Skeletal muscle tissue (tissue), 3 donors: ENCODE measurements at regions not wholly inside any gene's neighbourhood (a gene's known extent, or its start where the extent isn't known, plus 50 kb on each side); places are given as distances from the start of the nearest gene placed in this dataset.

Source experiments
- H3K27ac ChIP-seq: one replicate; pipeline ENCODE4 v1.7.0; 2013; ENCODE audit warnings: mild to moderate bottlenecking, low read depth, low read length, inconsistent platforms
- H3K27me3 ChIP-seq, 3 donors: one replicate each; pipeline ENCODE4 v1.7.0; 2013; ENCODE audit warnings: low read length in 3 of 3; ENCODE audit not compliant: control insufficient read depth in 3 of 3, insufficient read depth in 3 of 3
- H3K36me3 ChIP-seq, 3 donors: one replicate each; pipeline ENCODE4 v1.7.0; 2013; ENCODE audit warnings: low read length in 3 of 3; ENCODE audit not compliant: control insufficient read depth in 3 of 3, insufficient read depth in 3 of 3
- H3K4me1 ChIP-seq, 3 donors: one replicate each; pipeline ENCODE4 v1.7.0; 2013; ENCODE audit warnings: low read length in 3 of 3, mild to moderate bottlenecking in 3 of 3; ENCODE audit not compliant: control insufficient read depth in 3 of 3, insufficient read depth in 3 of 3
- H3K4me3 ChIP-seq, 3 donors: one replicate each; pipeline ENCODE4 v1.7.0; 2013; ENCODE audit warnings: low read length in 3 of 3
- H3K9ac ChIP-seq, 3 donors: one replicate each; pipeline ENCODE4 v1.7.0; 2013; ENCODE audit warnings: low read length in 3 of 3, mild to moderate bottlenecking in 3 of 3, moderate library complexity in 2 of 3, low read depth in 1 of 3
- H3K9me3 ChIP-seq, 3 donors: one replicate each; pipeline ENCODE4 v1.7.0; 2013; ENCODE audit warnings: low read length in 3 of 3; ENCODE audit not compliant: control insufficient read depth in 3 of 3
- donor health status: Osteomylitis.

- Histone ChIP-seq H3K27me3 (no peaks in the 10 kb centered on the region), H3K36me3 (no peaks in the 10 kb centered on the region), H3K9ac (no peak overlapping the region), H3K9me3 (no peaks in the 10 kb centered on the region), H3K4me3 (no peak overlapping the region), H3K4me1 (no peaks in the 10 kb centered on the region), H3K27ac (no peak overlapping the region)
These were observed 316.6 kb downstream of the FIGN start for GRCh38 chr2:163419000-163419830.

GRCh38 chr2:163417596-163418337 lies 318.0 kb downstream of the FIGN start:
- Histone ChIP-seq H3K27me3 (no peaks in the 10 kb centered on the region), H3K27ac (no peak overlapping the region), H3K4me3 (no peak overlapping the region), H3K4me1 (no peaks in the 10 kb centered on the region), H3K9me3 (no peaks in the 10 kb centered on the region), H3K36me3 (no peaks in the 10 kb centered on the region), H3K9ac (no peak overlapping the region)

GRCh38 chr2:163414121-163414520 lies 321.7 kb downstream of the FIGN start:
- H3K27ac ChIP-seq, result no peak overlapping the region
- H3K36me3 ChIP-seq, result no peaks in the 10 kb centered on the region
- H3K9me3 ChIP-seq, result no peaks in the 10 kb centered on the region
- H3K9ac ChIP-seq, result no peak overlapping the region
- H3K4me1 ChIP-seq, result no peaks in the 10 kb centered on the region
- H3K4me3 ChIP-seq, result no peak overlapping the region
- no peaks in the 10 kb centered on the region for H3K27me3 ChIP-seq

DNA sequence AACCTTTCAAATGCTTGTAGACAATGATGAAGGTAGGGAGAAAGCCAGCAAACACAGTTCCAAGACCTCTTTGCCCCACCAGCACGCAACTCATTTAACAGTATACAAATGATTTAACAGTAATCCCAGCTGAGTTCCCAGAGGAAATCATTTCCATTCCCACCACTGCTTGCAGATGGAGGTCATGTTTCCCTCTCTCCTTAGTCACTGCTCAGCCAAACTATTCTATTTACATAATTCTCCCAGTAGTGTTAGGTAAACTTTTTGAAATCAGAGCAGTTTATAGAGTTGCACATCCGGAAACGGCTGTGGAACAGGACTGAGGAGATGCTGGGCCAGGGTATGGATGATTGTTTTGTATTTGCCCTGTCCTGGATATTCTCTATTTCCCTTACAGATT lies 328.5 kb downstream of the FIGN start:
- H3K27ac ChIP-seq, result no peak overlapping the region
- no peak overlapping the region for H3K4me3 ChIP-seq
- H3K9ac ChIP-seq, result no peak overlapping the region
- no peaks in the 10 kb centered on the region for H3K27me3 ChIP-seq
- H3K36me3 ChIP-seq, result no peaks in the 10 kb centered on the region
- H3K4me1 ChIP-seq, result no peaks in the 10 kb centered on the region
- no peaks in the 10 kb centered on the region for H3K9me3 ChIP-seq

DNA sequence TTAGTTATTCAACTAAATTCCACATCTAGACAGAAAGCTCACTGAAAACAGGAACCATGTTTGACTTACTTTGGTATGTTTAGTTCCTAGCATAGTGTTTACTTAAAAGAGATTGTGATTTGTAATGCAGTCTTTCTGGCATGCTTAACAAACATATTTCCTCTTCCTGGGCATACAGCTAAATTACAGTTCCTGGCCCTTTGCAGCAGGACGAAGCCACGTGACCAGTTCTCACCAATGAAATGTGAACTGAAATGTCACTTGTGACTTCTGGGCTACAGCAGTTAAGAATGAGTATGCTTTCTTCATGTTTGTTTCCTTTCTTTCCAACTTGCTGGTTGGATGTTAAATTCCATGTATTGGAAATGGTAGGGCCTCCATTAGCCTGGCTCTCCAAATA lies 330.5 kb downstream of the FIGN start:
- Histone ChIP-seq H3K27me3 (no peaks in the 10 kb centered on the region), H3K4me1 (no peaks in the 10 kb centered on the region), H3K36me3 (no peaks in the 10 kb centered on the region), H3K9ac (no peak overlapping the region), H3K4me3 (no peak overlapping the region), H3K27ac (no peak overlapping the region), H3K9me3 (no peaks in the 10 kb centered on the region)

- Histone ChIP-seq H3K9ac (no peak overlapping the region), H3K4me3 (no peak overlapping the region), H3K4me1 (no peaks in the 10 kb centered on the region), H3K36me3 (no peaks in the 10 kb centered on the region), H3K9me3 (no peaks in the 10 kb centered on the region), H3K27me3 (no peaks in the 10 kb centered on the region), H3K27ac (no peak overlapping the region)
These were observed 334.3 kb downstream of the FIGN start for GRCh38 chr2:163401481-163401880.

DNA sequence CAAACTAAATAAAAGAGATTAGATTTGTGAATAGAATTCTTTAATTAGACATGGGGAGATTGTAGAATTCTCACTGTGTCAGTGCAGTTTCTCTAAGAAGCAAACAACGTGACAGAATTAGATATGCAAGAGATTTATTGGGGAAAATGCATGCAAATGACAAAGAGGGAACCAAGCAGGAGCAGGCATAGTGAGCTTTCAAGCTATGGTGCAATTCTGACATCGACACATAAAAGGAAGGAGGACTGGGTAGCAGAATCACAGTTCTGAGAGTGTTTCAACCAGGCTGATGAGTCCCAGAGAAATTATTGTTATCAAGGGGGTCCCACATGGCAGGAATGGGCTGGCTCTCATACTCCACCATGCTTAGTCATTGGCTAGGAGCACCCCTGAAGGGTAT lies 338.4 kb downstream of the FIGN start:
- H3K9ac ChIP-seq, result no peak overlapping the region
- H3K4me1 ChIP-seq, result no peaks in the 10 kb centered on the region
- H3K4me3 ChIP-seq, result no peak overlapping the region
- no peaks in the 10 kb centered on the region for H3K9me3 ChIP-seq
- no peak overlapping the region for H3K27ac ChIP-seq
- H3K36me3 ChIP-seq, result no peaks in the 10 kb centered on the region
- H3K27me3 ChIP-seq, result no peaks in the 10 kb centered on the region

- Histone ChIP-seq H3K4me3 (no peak overlapping the region), H3K4me1 (no peaks in the 10 kb centered on the region), H3K27ac (no peak overlapping the region), H3K9me3 (no peaks in the 10 kb centered on the region), H3K9ac (no peak overlapping the region), H3K27me3 (no peaks in the 10 kb centered on the region), H3K36me3 (no peaks in the 10 kb centered on the region)
These were observed 340.2 kb downstream of the FIGN start for GRCh38 chr2:163395602-163396001.

GRCh38 chr2:163389838-163390237 lies 346.0 kb downstream of the FIGN start:
- H3K27me3 ChIP-seq, result no peaks in the 10 kb centered on the region
- H3K9me3 ChIP-seq, result no peaks in the 10 kb centered on the region
- H3K36me3 ChIP-seq, result no peaks in the 10 kb centered on the region

DNA sequence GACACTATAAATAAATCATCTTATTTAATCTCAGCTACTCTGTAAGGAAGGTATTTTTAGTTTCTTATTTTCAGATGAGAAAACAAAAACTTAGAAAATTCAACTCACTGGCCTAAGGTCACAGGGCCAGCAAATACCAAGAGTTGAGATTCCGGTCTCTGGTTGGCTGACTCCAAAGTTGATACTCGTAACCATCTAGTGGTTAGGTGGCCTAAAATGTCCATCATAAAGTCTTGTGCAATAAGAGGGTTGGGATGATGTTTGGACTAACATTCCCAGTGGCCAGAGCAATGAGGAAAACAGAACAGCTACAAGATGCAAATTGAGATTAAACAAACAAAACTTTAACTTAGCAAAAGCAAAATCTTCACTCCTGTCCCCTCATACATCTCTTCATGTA lies 360.3 kb downstream of the FIGN start:
- Histone ChIP-seq H3K36me3 (no peaks in the 10 kb centered on the region), H3K9me3 (no peaks in the 10 kb centered on the region), H3K4me1 (no peaks in the 10 kb centered on the region), H3K27me3 (no peaks in the 10 kb centered on the region), H3K27ac (no peak overlapping the region), H3K9ac (no peak overlapping the region), H3K4me3 (no peak overlapping the region)

More at GRCh38 chr2:163389838-163390237, 346.0 kb downstream of the FIGN start:
- no peak overlapping the region for H3K9ac ChIP-seq
- H3K4me3 ChIP-seq, result no peak overlapping the region
- no peak overlapping the region for H3K27ac ChIP-seq
- no peaks in the 10 kb centered on the region for H3K4me1 ChIP-seq
